Right atrium auricular region (tissue), 2 donors: ENCODE measurements at regions not wholly inside any gene's neighbourhood (a gene's known extent, or its start where the extent isn't known, plus 50 kb on each side); places are given as distances from the start of the nearest gene placed in this dataset.

ENCODE experiments used
- DNase-seq: peaks from one replicate; pipeline ENCODE4 v3.0.0-alpha.2; 2019; ENCODE audit warnings: low spot score
- H3K27ac ChIP-seq, 2 donors: fragments of 200-600 bp; sonication (generic); 1 replicate in 1 of 2; 2 replicates in 1 of 2; pipeline ENCODE4 v1.5.1; 2016 to 2019
- H3K27me3 ChIP-seq, 2 donors: fragments of 200-600 bp; sonication (generic); one replicate each; pipeline versions ENCODE4 v1.5.1 to v1.6.0; 2017 to 2019
- H3K36me3 ChIP-seq: fragments of 200-600 bp; sonication (generic); one replicate; pipeline ENCODE4 v1.5.1; 2016
- H3K4me1 ChIP-seq, 2 donors: fragments of 200-600 bp; sonication (generic); one replicate each; pipeline versions ENCODE4 v1.5.1 to v1.6.0; 2017 to 2019
- H3K4me3 ChIP-seq, 2 donors: fragments of 200-600 bp; sonication (generic); 1 replicate in 1 of 2; 2 replicates in 1 of 2; pipeline ENCODE4 v1.5.1; 2017 to 2019; ENCODE audit warnings: mild to moderate bottlenecking in 1 of 2, moderate library complexity in 1 of 2
- H3K9me3 ChIP-seq, 2 donors: fragments of 200-600 bp; sonication (generic); one replicate each; pipeline ENCODE4 v1.5.1; 2019
- TF ChIP-seq, protein P1 (sequence below), 2 donors: fragments of 200-600 bp; sonication (generic); IDR thresholded peaks; one replicate each; pipeline ENCODE4 v1.5.1; 2019; ENCODE audit warnings: antibody characterized with exemption in 2 of 2

DNA sequence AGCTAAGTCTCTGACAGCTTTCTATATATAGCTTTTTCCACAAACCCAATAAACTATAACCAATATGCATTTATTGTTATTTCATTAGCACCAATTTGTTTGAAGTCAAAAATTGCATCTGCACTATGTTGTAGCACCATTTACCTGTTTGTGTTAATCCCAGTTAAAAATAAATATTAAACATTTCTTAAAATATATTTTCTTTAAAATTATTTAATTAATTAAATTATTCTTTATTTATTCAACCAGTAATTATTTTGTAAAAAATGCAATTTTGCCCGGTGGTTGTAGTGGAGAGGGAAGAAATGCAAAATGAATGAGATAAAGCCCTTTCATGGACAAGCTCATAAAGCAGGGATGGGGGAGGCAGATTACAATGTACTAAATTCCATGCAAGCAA is 1257.9 kb downstream of the PCDH17 start:
- Histone ChIP-seq H3K36me3 (no peaks in the 10 kb centered on the region), H3K4me1 (no peaks in the 10 kb centered on the region), H3K27me3 (no peaks in the 10 kb centered on the region), H3K9me3 (no peaks in the 10 kb centered on the region), H3K4me3 (no peak overlapping the region), H3K27ac (no peak overlapping the region)
- DNase-seq = no peak
- TF ChIP-seq, protein P1, sequence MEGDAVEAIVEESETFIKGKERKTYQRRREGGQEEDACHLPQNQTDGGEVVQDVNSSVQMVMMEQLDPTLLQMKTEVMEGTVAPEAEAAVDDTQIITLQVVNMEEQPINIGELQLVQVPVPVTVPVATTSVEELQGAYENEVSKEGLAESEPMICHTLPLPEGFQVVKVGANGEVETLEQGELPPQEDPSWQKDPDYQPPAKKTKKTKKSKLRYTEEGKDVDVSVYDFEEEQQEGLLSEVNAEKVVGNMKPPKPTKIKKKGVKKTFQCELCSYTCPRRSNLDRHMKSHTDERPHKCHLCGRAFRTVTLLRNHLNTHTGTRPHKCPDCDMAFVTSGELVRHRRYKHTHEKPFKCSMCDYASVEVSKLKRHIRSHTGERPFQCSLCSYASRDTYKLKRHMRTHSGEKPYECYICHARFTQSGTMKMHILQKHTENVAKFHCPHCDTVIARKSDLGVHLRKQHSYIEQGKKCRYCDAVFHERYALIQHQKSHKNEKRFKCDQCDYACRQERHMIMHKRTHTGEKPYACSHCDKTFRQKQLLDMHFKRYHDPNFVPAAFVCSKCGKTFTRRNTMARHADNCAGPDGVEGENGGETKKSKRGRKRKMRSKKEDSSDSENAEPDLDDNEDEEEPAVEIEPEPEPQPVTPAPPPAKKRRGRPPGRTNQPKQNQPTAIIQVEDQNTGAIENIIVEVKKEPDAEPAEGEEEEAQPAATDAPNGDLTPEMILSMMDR (IDR thresholded peaks at IDR 0.05) = no peak

DNA sequence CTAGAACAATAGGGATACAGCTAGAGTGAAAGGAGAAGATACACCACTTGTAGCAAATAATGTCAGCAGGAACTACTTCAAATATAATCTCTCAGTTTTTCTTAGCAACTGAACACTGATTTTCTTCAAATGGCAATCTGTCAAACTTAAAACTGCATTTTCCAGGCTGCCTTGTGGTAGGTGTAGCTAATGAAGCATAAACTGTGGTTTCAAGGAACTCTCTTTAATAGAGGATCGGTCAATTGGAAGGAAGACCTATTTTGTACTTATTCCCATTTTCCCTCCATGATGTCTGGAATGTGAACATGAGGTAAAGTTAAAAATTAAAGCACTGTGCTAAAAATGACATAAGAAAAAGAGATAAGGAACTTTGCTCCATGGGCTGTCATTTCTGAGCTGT is 1261.9 kb downstream of the PCDH17 start:
- no peaks in the 10 kb centered on the region for H3K36me3 ChIP-seq
- H3K27me3 ChIP-seq = no peaks in the 10 kb centered on the region
- DNase-seq = no peak
- no peaks in the 10 kb centered on the region for H3K4me1 ChIP-seq
- TF ChIP-seq, protein P1 (IDR thresholded peaks at IDR 0.05) = no peak
- H3K27ac ChIP-seq = no peak overlapping the region
- no peaks in the 10 kb centered on the region for H3K9me3 ChIP-seq
- no peak overlapping the region for H3K4me3 ChIP-seq

DNA sequence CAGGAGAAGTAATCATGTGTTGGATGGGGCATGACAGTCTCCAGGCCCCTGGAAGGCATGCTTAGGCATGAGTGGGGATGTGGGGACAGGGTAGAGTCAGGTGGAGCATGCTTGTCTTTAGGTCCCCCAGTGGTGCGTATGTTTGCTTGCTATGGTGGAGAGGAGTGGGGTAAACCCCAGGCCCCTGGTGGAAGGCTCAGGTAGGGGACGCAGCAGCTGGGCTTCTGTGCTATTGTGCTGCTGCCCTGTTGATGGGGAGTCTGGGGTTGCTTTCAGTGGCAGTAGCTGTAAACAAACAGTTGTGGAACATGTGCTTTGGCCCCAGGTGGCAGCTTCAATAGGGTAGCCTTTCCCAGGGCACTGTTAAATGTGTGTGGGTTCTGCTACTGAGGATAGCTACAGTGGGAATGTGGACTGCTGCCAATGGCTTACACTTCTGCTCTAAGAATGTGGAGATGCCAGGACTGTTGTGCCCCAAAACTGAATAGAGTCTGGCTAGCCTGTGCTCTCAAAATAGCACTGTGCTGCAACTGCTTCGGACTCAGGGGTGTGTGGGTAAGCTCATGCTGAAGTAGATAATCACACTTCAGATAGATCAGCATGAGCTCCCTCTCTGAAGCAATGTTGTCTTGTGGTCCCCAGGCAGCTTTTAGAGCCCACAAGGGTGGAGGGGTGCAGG is 1257.3 kb downstream of the DIAPH3 start:
- H3K36me3 ChIP-seq = no peaks in the 10 kb centered on the region
- no peak overlapping the region for H3K4me3 ChIP-seq
- no peak overlapping the region for H3K27ac ChIP-seq
- H3K9me3 ChIP-seq = no peaks in the 10 kb centered on the region
- TF ChIP-seq, protein P1 (IDR thresholded peaks at IDR 0.05) = no peak
- no peaks in the 10 kb centered on the region for H3K4me1 ChIP-seq
- DNase-seq = no peak
- no peaks in the 10 kb centered on the region for H3K27me3 ChIP-seq

DNA sequence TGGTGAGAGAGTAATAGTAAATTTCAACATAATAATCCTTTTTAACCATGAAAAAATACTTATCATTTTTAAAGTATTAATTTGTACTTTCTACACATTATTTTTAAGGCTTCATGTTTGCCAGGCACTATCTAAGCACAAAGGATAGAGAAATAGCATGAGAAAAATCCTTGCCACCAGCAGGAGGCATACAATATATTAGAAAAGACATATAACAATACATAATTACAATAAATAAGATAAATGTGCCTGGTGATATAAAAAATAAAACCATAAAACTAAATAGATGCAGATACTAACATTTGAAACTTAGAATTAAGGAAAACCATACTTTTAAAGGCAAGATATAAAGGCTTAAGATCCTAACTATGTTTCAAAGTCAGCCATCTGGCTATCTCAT is 1256.4 kb downstream of the DIAPH3 start:
- H3K27ac ChIP-seq = no peak overlapping the region
- H3K9me3 ChIP-seq = no peaks in the 10 kb centered on the region
- H3K27me3 ChIP-seq = no peaks in the 10 kb centered on the region
- H3K4me1 ChIP-seq = no peaks in the 10 kb centered on the region
- no peaks in the 10 kb centered on the region for H3K36me3 ChIP-seq
- no peak for DNase-seq
- no peak overlapping the region for H3K4me3 ChIP-seq
- TF ChIP-seq, protein P1 (IDR thresholded peaks at IDR 0.05) = no peak

DNA sequence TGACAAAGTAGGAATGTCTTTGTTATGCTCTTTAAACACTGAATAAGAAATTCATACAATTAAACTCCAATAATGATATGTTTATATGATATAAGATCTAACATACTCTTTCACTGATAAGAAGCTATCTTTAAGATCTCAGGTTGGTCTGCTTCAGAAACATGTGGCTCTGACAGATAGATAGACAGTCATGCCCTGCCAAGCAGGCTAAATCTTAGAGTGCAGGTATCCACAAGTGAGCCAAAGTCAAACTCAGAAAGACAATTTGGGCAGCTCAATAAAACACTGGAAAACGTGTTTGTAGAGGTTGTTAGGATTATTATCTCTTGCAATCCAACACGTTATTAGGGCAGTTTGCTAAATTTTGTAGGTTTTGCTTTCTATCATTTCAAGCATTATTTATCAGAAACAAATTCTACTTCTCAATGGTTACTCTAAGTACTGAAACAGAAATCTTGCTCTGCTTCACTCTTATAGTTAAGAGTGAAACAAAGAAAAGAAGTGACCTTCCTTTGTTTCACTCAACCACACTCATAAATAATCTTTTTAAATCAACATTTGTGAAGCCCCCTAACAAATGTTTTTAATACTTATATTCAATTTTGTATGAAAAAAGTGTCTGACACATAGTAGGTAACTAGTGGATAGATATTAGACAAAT is 1255.6 kb downstream of the DIAPH3 start:
- Histone ChIP-seq H3K27me3 (no peaks in the 10 kb centered on the region), H3K9me3 (no peaks in the 10 kb centered on the region), H3K4me1 (no peaks in the 10 kb centered on the region), H3K27ac (no peak overlapping the region), H3K36me3 (no peaks in the 10 kb centered on the region), H3K4me3 (no peak overlapping the region)
- TF ChIP-seq, protein P1 (IDR thresholded peaks at IDR 0.05) = no peak
- no peak for DNase-seq
